ENCODE measurements at regions not wholly inside any gene's neighbourhood (a gene's known extent, or its start where the extent isn't known, plus 50 kb on each side); places are given as distances from the start of the nearest gene placed in this dataset.

- TF ChIP-seq ZNF274 (IDR thresholded peaks at IDR 0.05; ENCODE audit: low read depth, low read length), result no peak
- no peak for TF ChIP-seq YY1 (IDR thresholded peaks at IDR 0.05; ENCODE audit: insufficient read depth, insufficient read length)
- no peak for TF ChIP-seq SUZ12 (IDR thresholded peaks at IDR 0.05; ENCODE audit: extremely low read depth, insufficient read depth, insufficient read length)
Measured at GRCh38 chr10:21061982-21062381, 164.9 kb upstream of the NEBL start.

Measured in NT2/D1 (cell line).